Stimulated activated naive CD8-positive, alpha-beta T cell treated with anti-CD3 and anti-CD28 coated beads, Interleukin-15, amount 100 ng/mL, for 72 hours (primary cell): ENCODE measurements at regions not wholly inside any gene's neighbourhood (a gene's known extent, or its start where the extent isn't known, plus 50 kb on each side); places are given as distances from the start of the nearest gene placed in this dataset.

ENCODE experiments used
- ATAC-seq: fragments of 150-1000 bp; cut with Tn5 transposase; 2 replicates; pipeline ENCODE4 v1.10.0; 2021; ENCODE audit warnings: mild to moderate bottlenecking, moderate library complexity
- DNase-seq, 2 donors: peaks; one replicate each; pipeline ENCODE4 v3.0.0; 2021 to 2022
- H3K27ac Mint-ChIP-seq, 2 donors: one replicate each; pipeline ENCODE4 v1.8.0; 2022; ENCODE audit warnings: mild to moderate bottlenecking in 2 of 2, mixed read lengths in 2 of 2, moderate library complexity in 2 of 2
- H3K27me3 Mint-ChIP-seq: one replicate; pipeline ENCODE4 v1.8.0; 2022; ENCODE audit warnings: mixed read lengths
- H3K4me1 Mint-ChIP-seq: one replicate; pipeline ENCODE4 v1.8.0; 2022; ENCODE audit warnings: mild to moderate bottlenecking, mixed read lengths
- H3K4me3 Mint-ChIP-seq, 2 donors: one replicate each; pipeline ENCODE4 v1.8.0; 2022; ENCODE audit warnings: mild to moderate bottlenecking in 2 of 2, mixed read lengths in 2 of 2, moderate library complexity in 1 of 2
- H3K9me3 Mint-ChIP-seq, 2 donors: one replicate each; pipeline ENCODE4 v1.8.0; 2022; ENCODE audit warnings: mixed read lengths in 2 of 2

- Mint-ChIP-seq H3K27ac (peak overlapping the region; percentile 43 to 62), H3K4me1 (peaks cover 99% of the 10 kb centered on the region)
Observed at GRCh38 chr17:77428749-77429368, 288.1 kb downstream of the SEC14L1 start.

GRCh38 chr17:77429369-77429968, 288.7 kb downstream of the SEC14L1 start:
- Mint-ChIP-seq H3K4me1 (peaks cover 100% of the 10 kb centered on the region), H3K27ac (peak overlapping the region in 1 of 2 donors; percentile 43), H3K4me3 (no peak overlapping the region), H3K27me3 (no peaks in the 10 kb centered on the region), H3K9me3 (no peaks in the 10 kb centered on the region)
- DNase-seq (no peak), ATAC-seq (no peak)

More at GRCh38 chr17:77428749-77429368, 288.1 kb downstream of the SEC14L1 start:
- H3K4me3 Mint-ChIP-seq: peak overlapping the region in 1 of 2 donors; percentile 40
- H3K9me3 Mint-ChIP-seq: no peaks in the 10 kb centered on the region
- H3K27me3 Mint-ChIP-seq: no peaks in the 10 kb centered on the region
- ATAC-seq: no peak
- no peak for DNase-seq

GRCh38 chr17:77429969-77430752, 289.4 kb downstream of the SEC14L1 start:
- peak overlapping the region in 1 of 2 donors; percentile 51 for H3K4me3 Mint-ChIP-seq
- no peak for ATAC-seq
- H3K27me3 Mint-ChIP-seq: no peaks in the 10 kb centered on the region
- peaks cover 100% of the 10 kb centered on the region for H3K4me1 Mint-ChIP-seq
- no peak overlapping the region for H3K27ac Mint-ChIP-seq
- peak; percentile 72 to 79 for DNase-seq
- H3K9me3 Mint-ChIP-seq: no peaks in the 10 kb centered on the region

- H3K27me3 Mint-ChIP-seq: no peaks in the 10 kb centered on the region
- DNase-seq: no peak
- H3K4me1 Mint-ChIP-seq: peaks cover 100% of the 10 kb centered on the region
- H3K4me3 Mint-ChIP-seq: peak overlapping the region; percentile 90 to 100
- H3K27ac Mint-ChIP-seq: peak overlapping the region; percentile 68 to 74
- ATAC-seq: no peak
- no peaks in the 10 kb centered on the region for H3K9me3 Mint-ChIP-seq
Observed at GRCh38 chr17:77432034-77432661, 291.4 kb downstream of the SEC14L1 start.

GRCh38 chr17:77432742-77433141, 292.0 kb downstream of the SEC14L1 start:
- H3K27ac Mint-ChIP-seq: peak overlapping the region; percentile 89 to 96
- no peak for ATAC-seq
- H3K4me1 Mint-ChIP-seq: peaks cover 100% of the 10 kb centered on the region
- no peaks in the 10 kb centered on the region for H3K9me3 Mint-ChIP-seq
- no peaks in the 10 kb centered on the region for H3K27me3 Mint-ChIP-seq
- DNase-seq: no peak
- H3K4me3 Mint-ChIP-seq: peak overlapping the region; percentile 90 to 100

GRCh38 chr17:77433385-77434135, 292.8 kb downstream of the SEC14L1 start:
- H3K27ac Mint-ChIP-seq: peak overlapping the region; percentile 89 to 99
- no peaks in the 10 kb centered on the region for H3K9me3 Mint-ChIP-seq
- DNase-seq (peak in 1 of 2 donors; percentile 79), ATAC-seq (peak; percentile 86)
- peak overlapping the region; percentile 90 to 100 for H3K4me3 Mint-ChIP-seq
- H3K27me3 Mint-ChIP-seq: no peaks in the 10 kb centered on the region
- peaks cover 100% of the 10 kb centered on the region for H3K4me1 Mint-ChIP-seq

GRCh38 chr17:77434136-77435114, 293.7 kb downstream of the SEC14L1 start:
- ATAC-seq (peak; percentile 27), DNase-seq (no peak)
- peak overlapping the region; percentile 89 to 99 for H3K27ac Mint-ChIP-seq
- H3K4me1 Mint-ChIP-seq: peaks cover 100% of the 10 kb centered on the region
- no peaks in the 10 kb centered on the region for H3K9me3 Mint-ChIP-seq
- no peaks in the 10 kb centered on the region for H3K27me3 Mint-ChIP-seq
- H3K4me3 Mint-ChIP-seq: peak overlapping the region; percentile 90 to 100

- Mint-ChIP-seq H3K27me3 (no peaks in the 10 kb centered on the region), H3K9me3 (no peaks in the 10 kb centered on the region), H3K27ac (peak overlapping the region; percentile 89 to 99), H3K4me3 (peak overlapping the region; percentile 90 to 100), H3K4me1 (peaks cover 100% of the 10 kb centered on the region)
- DNase-seq (peak in 1 of 2 donors; percentile 23), ATAC-seq (peak; percentile 63)
Observed at GRCh38 chr17:77435272-77436057, 294.7 kb downstream of the SEC14L1 start.

- DNase-seq (no peak), ATAC-seq (no peak)
- Mint-ChIP-seq H3K27me3 (no peaks in the 10 kb centered on the region), H3K4me3 (peak overlapping the region; percentile 90 to 100), H3K9me3 (no peaks in the 10 kb centered on the region), H3K4me1 (peaks cover 100% of the 10 kb centered on the region), H3K27ac (peak overlapping the region; percentile 57 to 99)
Observed at GRCh38 chr17:77436058-77436442, 295.3 kb downstream of the SEC14L1 start.

- Mint-ChIP-seq H3K4me1 (peaks cover 100% of the 10 kb centered on the region), H3K27me3 (no peaks in the 10 kb centered on the region), H3K9me3 (no peaks in the 10 kb centered on the region), H3K27ac (peak overlapping the region in 1 of 2 donors; percentile 71), H3K4me3 (peak overlapping the region; percentile 90 to 100)
- ATAC-seq (no peak), DNase-seq (no peak)
Observed at GRCh38 chr17:77436481-77436880, 295.7 kb downstream of the SEC14L1 start.

GRCh38 chr17:77437017-77437416, 296.2 kb downstream of the SEC14L1 start:
- H3K4me3 Mint-ChIP-seq: peak overlapping the region; percentile 90 to 100
- no peaks in the 10 kb centered on the region for H3K9me3 Mint-ChIP-seq

GRCh38 chr17:77437747-77438146, 297.0 kb downstream of the SEC14L1 start:
- no peaks in the 10 kb centered on the region for H3K27me3 Mint-ChIP-seq
- peaks cover 100% of the 10 kb centered on the region for H3K4me1 Mint-ChIP-seq
- H3K9me3 Mint-ChIP-seq: no peaks in the 10 kb centered on the region
- DNase-seq: peak in 1 of 2 donors; percentile 17
- peak overlapping the region; percentile 48 to 100 for H3K4me3 Mint-ChIP-seq
- ATAC-seq: no peak
- H3K27ac Mint-ChIP-seq: peak overlapping the region in 1 of 2 donors; percentile 22

More at GRCh38 chr17:77437017-77437416, 296.2 kb downstream of the SEC14L1 start:
- H3K27ac Mint-ChIP-seq: peak overlapping the region; percentile 71 to 80
- H3K27me3 Mint-ChIP-seq: no peaks in the 10 kb centered on the region
- peak in 1 of 2 donors; percentile 32 for DNase-seq
- peaks cover 100% of the 10 kb centered on the region for H3K4me1 Mint-ChIP-seq
- ATAC-seq: no peak
